ENCODE measurements at regions not wholly inside any gene's neighbourhood (a gene's known extent, or its start where the extent isn't known, plus 50 kb on each side); places are given as distances from the start of the nearest gene placed in this dataset.

- H3K27ac ChIP-seq: no peak overlapping the region
- no peak for TF ChIP-seq ZFX (IDR thresholded peaks at IDR 0.05; ENCODE audit: borderline replicate concordance)
- TF ChIP-seq, protein P1, sequence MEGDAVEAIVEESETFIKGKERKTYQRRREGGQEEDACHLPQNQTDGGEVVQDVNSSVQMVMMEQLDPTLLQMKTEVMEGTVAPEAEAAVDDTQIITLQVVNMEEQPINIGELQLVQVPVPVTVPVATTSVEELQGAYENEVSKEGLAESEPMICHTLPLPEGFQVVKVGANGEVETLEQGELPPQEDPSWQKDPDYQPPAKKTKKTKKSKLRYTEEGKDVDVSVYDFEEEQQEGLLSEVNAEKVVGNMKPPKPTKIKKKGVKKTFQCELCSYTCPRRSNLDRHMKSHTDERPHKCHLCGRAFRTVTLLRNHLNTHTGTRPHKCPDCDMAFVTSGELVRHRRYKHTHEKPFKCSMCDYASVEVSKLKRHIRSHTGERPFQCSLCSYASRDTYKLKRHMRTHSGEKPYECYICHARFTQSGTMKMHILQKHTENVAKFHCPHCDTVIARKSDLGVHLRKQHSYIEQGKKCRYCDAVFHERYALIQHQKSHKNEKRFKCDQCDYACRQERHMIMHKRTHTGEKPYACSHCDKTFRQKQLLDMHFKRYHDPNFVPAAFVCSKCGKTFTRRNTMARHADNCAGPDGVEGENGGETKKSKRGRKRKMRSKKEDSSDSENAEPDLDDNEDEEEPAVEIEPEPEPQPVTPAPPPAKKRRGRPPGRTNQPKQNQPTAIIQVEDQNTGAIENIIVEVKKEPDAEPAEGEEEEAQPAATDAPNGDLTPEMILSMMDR (IDR thresholded peaks at IDR 0.05): no peak
Observed at GRCh38 chr6:144471986-144472385, 186.9 kb downstream of the UTRN start.

GRCh38 chr6:144474290-144474689 is 189.2 kb downstream of the UTRN start:
- TF ChIP-seq ZFX (IDR thresholded peaks at IDR 0.05; ENCODE audit: borderline replicate concordance): no peak
- TF ChIP-seq, protein P1 (IDR thresholded peaks at IDR 0.05): no peak
- H3K27ac ChIP-seq: no peak overlapping the region

GRCh38 chr6:144474904-144475303 is 189.8 kb downstream of the UTRN start:
- TF ChIP-seq, protein P1 (IDR thresholded peaks at IDR 0.05): no peak
- no peak for TF ChIP-seq ZFX (IDR thresholded peaks at IDR 0.05; ENCODE audit: borderline replicate concordance)
- no peak overlapping the region for H3K27ac ChIP-seq

- TF ChIP-seq, protein P1 (IDR thresholded peaks at IDR 0.05): no peak
- TF ChIP-seq ZFX (IDR thresholded peaks at IDR 0.05; ENCODE audit: borderline replicate concordance): no peak
- H3K27ac ChIP-seq: no peak overlapping the region
Observed at GRCh38 chr6:144475411-144475810, 190.3 kb downstream of the UTRN start.

GRCh38 chr6:144476286-144476685 is 191.2 kb downstream of the UTRN start:
- TF ChIP-seq, protein P1 (IDR thresholded peaks at IDR 0.05): no peak
- no peak for TF ChIP-seq ZFX (IDR thresholded peaks at IDR 0.05; ENCODE audit: borderline replicate concordance)
- no peak overlapping the region for H3K27ac ChIP-seq

- no peak for TF ChIP-seq ZFX (IDR thresholded peaks at IDR 0.05; ENCODE audit: borderline replicate concordance)
- TF ChIP-seq, protein P1 (IDR thresholded peaks at IDR 0.05): no peak
- no peak overlapping the region for H3K27ac ChIP-seq
Observed at GRCh38 chr6:144477396-144477795, 192.3 kb downstream of the UTRN start.

DNA sequence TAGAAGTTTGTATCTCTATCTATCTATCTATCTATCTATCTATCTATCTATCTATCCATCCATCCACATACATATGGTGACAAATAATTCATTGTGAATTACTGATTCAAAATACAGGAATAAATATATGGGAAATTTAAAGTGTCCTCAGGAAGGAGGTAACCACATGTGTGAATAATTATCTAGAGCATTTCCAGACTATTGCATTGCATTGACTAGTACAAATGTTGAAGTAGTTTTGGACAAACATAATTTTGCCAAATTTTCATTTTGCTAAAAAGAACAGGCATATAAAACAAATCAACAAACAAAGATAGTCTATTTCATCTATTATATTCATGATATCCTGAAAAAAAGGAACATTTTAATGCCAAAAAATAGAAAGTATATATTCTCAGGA is 192.7 kb downstream of the UTRN start:
- H3K27ac ChIP-seq: no peak overlapping the region
- TF ChIP-seq, protein P1 (IDR thresholded peaks at IDR 0.05): no peak
- no peak for TF ChIP-seq ZFX (IDR thresholded peaks at IDR 0.05; ENCODE audit: borderline replicate concordance)

Measured in 22Rv1 (cell line).